OCI-LY3 (cell line): ENCODE measurements at regions not wholly inside any gene's neighbourhood (a gene's known extent, or its start where the extent isn't known, plus 50 kb on each side); places are given as distances from the start of the nearest gene placed in this dataset.

Source experiments
- H2AFZ ChIP-seq: fragments of 200-600, 300-600 bp; shearing (Covaris generic); 2 replicates; pipeline ENCODE4 v1.6.0; 2014; ENCODE audit warnings: antibody characterized with exemption, low read depth, low read length
- H3K27ac ChIP-seq: fragments of 200-600, 300-600 bp; sonication (generic); 2 replicates; pipeline ENCODE4 v1.5.1; 2014; ENCODE audit warnings: mild to moderate bottlenecking, low read length, moderate library complexity, mixed read lengths
- H3K27me3 ChIP-seq: fragments of 200-600, 300-600 bp; sonication (generic); 2 replicates; pipeline ENCODE4 v1.6.1; 2014; ENCODE audit warnings: low read depth, low read length, mixed read lengths
- H3K36me3 ChIP-seq: fragments of 200-600, 300-600 bp; sonication (generic); replicated peaks from 2 replicates; pipeline ENCODE3; 2014; ENCODE audit warnings: low read depth, low read length, mixed read lengths
- H3K4me1 ChIP-seq: fragments of 300-600, 200-600 bp; sonication (generic); 2 replicates; pipeline ENCODE4 v1.6.1; 2014; ENCODE audit warnings: low read length, mixed read lengths
- H3K4me2 ChIP-seq: fragments of 200-600, 300-600 bp; sonication (generic); 2 replicates; pipeline ENCODE4 v1.6.1; 2014; ENCODE audit warnings: low read length, mixed read lengths
- H3K4me3 ChIP-seq: fragments of 300-600, 200-600 bp; sonication (generic); 2 replicates; pipeline ENCODE4 v1.5.1; 2014; ENCODE audit warnings: antibody characterized with exemption, mild to moderate bottlenecking, low read length, moderate library complexity
- H3K79me2 ChIP-seq: fragments of 300-600, 200-600 bp; shearing (Covaris generic); 2 replicates; pipeline ENCODE4 v1.6.1; 2014; ENCODE audit warnings: mild to moderate bottlenecking, low read length, mixed read lengths
- H3K9ac ChIP-seq: fragments of 300-600, 200-600 bp; shearing (Covaris generic); 2 replicates; pipeline ENCODE4 v1.6.0; 2014; ENCODE audit warnings: mild to moderate bottlenecking, low read length, moderate library complexity
- H3K9me3 ChIP-seq: fragments of 200-600, 300-600 bp; shearing (Covaris generic); 2 replicates; pipeline ENCODE4 v1.6.1; 2014; ENCODE audit warnings: low read length, mixed read lengths; ENCODE audit not compliant: insufficient read depth
- H4K20me1 ChIP-seq: fragments of 200-600, 300-600 bp; sonication (generic); 2 replicates; pipeline ENCODE4 v1.6.1; 2016; ENCODE audit warnings: low read length, mixed read lengths; ENCODE audit not compliant: insufficient read depth
- EZH2phosphoT487 ChIP-seq: fragments of 200-600 bp; shearing (Covaris generic); IDR thresholded peaks from 2 replicates; pipeline ENCODE4 v1.6.1; 2018; ENCODE audit warnings: antibody characterized with exemption, mixed run types, low read depth
- TF ChIP-seq, protein P1 (sequence below): fragments of 200-600, 300-600 bp; sonication (generic); IDR thresholded peaks from 2 replicates; pipeline ENCODE4 v1.5.1; 2014; ENCODE audit warnings: antibody characterized with exemption, low read length, low read depth

DNA sequence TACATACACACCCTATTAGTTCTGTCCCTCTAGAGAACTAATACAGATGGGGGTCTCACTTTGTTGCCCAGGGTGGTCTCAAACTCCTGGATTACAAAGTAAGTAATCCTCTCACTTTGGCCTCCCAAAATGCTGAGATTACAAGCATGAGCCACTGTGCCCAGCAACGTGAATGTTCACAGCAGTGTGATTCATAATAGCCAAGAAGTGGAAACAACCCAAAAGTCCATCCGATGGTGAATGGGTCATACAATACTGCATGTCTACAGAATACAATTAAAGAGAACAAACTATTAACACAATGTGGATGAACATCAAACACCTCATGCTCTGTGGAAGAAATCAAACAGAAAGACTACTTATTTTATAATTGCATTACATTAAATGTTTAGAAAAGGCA is 57.3 kb upstream of the SYNE2 start:
- TF ChIP-seq, protein P1, sequence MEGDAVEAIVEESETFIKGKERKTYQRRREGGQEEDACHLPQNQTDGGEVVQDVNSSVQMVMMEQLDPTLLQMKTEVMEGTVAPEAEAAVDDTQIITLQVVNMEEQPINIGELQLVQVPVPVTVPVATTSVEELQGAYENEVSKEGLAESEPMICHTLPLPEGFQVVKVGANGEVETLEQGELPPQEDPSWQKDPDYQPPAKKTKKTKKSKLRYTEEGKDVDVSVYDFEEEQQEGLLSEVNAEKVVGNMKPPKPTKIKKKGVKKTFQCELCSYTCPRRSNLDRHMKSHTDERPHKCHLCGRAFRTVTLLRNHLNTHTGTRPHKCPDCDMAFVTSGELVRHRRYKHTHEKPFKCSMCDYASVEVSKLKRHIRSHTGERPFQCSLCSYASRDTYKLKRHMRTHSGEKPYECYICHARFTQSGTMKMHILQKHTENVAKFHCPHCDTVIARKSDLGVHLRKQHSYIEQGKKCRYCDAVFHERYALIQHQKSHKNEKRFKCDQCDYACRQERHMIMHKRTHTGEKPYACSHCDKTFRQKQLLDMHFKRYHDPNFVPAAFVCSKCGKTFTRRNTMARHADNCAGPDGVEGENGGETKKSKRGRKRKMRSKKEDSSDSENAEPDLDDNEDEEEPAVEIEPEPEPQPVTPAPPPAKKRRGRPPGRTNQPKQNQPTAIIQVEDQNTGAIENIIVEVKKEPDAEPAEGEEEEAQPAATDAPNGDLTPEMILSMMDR: no peak
- no peak for TF ChIP-seq EZH2phosphoT487
- peaks cover 5% of the 10 kb centered on the region for H3K4me1 ChIP-seq
- no peaks in the 10 kb centered on the region for H4K20me1 ChIP-seq
- no peak overlapping the region for H3K4me2 ChIP-seq
- no peak overlapping the region for H2AFZ ChIP-seq
- H3K9ac ChIP-seq: no peak overlapping the region
- H3K27ac ChIP-seq: no peak overlapping the region
- H3K36me3 ChIP-seq: no peaks in the 10 kb centered on the region
- H3K4me3 ChIP-seq: no peak overlapping the region
- H3K27me3 ChIP-seq: no peaks in the 10 kb centered on the region
- H3K79me2 ChIP-seq: no peaks in the 10 kb centered on the region
- H3K9me3 ChIP-seq: no peaks in the 10 kb centered on the region

DNA sequence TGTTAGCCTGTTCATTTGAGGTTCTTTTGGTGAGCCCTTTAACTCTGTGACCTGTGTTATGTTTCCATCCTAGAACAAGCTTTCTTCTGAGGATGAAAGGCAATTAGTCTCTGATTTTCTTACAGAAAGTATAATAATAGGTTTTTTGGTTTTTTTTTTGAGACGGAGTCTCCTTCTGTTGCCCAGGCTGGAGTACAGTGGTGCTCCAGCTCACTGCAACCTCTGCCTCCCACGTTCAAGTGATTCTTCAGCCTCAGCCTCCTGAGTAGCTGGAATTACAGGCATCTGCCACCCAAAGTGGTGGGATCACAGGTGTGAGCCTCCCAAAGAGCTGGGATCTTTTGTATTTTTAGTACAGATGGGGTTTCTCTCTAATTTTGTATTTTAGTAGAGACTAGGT is 52.7 kb upstream of the SYNE2 start:
- H2AFZ ChIP-seq: peak overlapping the region; percentile 83
- H3K4me2 ChIP-seq: peak overlapping the region; percentile 83

DNA sequence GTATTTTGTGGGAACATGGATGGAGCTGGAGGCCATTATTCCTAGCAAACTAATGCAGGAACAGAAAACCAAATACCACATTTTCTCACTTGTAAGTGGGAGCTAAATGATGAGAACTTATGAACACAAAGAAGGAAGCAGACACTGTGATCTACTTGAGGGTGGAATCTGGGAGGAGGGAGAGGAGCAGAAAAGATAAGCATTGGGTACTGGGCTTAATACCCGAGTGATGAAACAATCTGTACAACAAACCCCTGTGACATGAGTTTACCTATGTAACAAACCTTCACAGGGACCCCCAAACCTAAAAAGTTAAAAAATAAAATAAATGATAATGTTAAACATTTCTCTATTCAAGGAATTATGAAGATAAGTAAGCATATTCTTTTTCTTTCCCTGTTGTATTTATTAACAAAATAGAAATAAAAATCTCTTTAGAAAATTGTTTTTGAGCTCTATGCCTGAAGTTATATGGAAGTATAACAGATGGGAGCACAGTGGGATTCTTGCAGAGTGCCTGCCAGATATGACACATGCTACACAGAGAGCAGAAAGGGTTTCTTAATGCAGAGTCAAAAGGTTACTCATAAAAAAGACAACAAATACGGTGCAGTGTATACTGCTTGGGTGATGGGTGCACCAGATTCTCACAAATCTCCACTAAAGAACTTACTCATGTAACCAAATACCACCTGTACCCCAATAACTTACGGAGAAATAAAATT is 52.0 kb upstream of the SYNE2 start:
- Histone ChIP-seq H3K4me3 (no peak overlapping the region), H3K27me3 (no peaks in the 10 kb centered on the region), H2AFZ (no peak overlapping the region), H3K4me1 (peaks cover 5% of the 10 kb centered on the region), H4K20me1 (no peaks in the 10 kb centered on the region), H3K27ac (no peak overlapping the region), H3K36me3 (no peaks in the 10 kb centered on the region), H3K79me2 (no peaks in the 10 kb centered on the region), H3K4me2 (no peak overlapping the region), H3K9me3 (no peaks in the 10 kb centered on the region), H3K9ac (no peak overlapping the region)
- TF ChIP-seq EZH2phosphoT487: no peak
- TF ChIP-seq, protein P1: no peak

More for the DNA sequence above, 52.7 kb upstream of the SYNE2 start:
- Histone ChIP-seq H3K36me3 (no peaks in the 10 kb centered on the region), H3K9me3 (no peaks in the 10 kb centered on the region), H3K27me3 (no peaks in the 10 kb centered on the region), H3K4me3 (peak overlapping the region; percentile 76), H4K20me1 (no peaks in the 10 kb centered on the region), H3K4me1 (peaks cover 5% of the 10 kb centered on the region), H3K79me2 (no peaks in the 10 kb centered on the region), H3K9ac (peak overlapping the region; percentile 56), H3K27ac (no peak overlapping the region)
- TF ChIP-seq, protein P1: no peak
- TF ChIP-seq EZH2phosphoT487: no peak
